ENCODE measurements at regions not wholly inside any gene's neighbourhood (a gene's known extent, or its start where the extent isn't known, plus 50 kb on each side); places are given as distances from the start of the nearest gene placed in this dataset.

- H3K4me1 Mint-ChIP-seq (ENCODE audit: low read depth, unreplicated experiment): no peaks in the 10 kb centered on the region
- CTCF ChIA-PET: no interaction called here
- no peak overlapping the region for H3K4me3 Mint-ChIP-seq (ENCODE audit: low read depth, unreplicated experiment)
- intact Hi-C loops (cut with micrococcal nuclease; ENCODE audit: unreplicated experiment): loop anchor here (10.0 kb wide), 1 partner anchor 1946 kb away; no protein-coding TSS in a partner anchor
- H3K9me3 Mint-ChIP-seq (ENCODE audit: low read depth, unreplicated experiment): no peaks in the 10 kb centered on the region
- BruUV-seq (replicated peaks): no TSS peak
- no peak overlapping the region for H3K27ac Mint-ChIP-seq (ENCODE audit: unreplicated experiment)
- no peaks in the 10 kb centered on the region for H3K27me3 Mint-ChIP-seq (ENCODE audit: unreplicated experiment)
- no peak for DNase-seq
- no peak for TF ChIP-seq CTCF (IDR thresholded peaks at IDR 0.05; ENCODE audit: unreplicated experiment)
- no peaks in the 10 kb centered on the region for H3K36me3 Mint-ChIP-seq (ENCODE audit: insufficient read depth, unreplicated experiment)
Measured at GRCh38 chr3:118811236-118811732, 223.4 kb downstream of the IGSF11 start.

GRCh38 chr3:118813472-118813871 lies 221.2 kb downstream of the IGSF11 start:
- TF ChIP-seq CTCF (IDR thresholded peaks at IDR 0.05; ENCODE audit: unreplicated experiment): no peak
- BruUV-seq (replicated peaks): no TSS peak
- Mint-ChIP-seq H3K4me3 (ENCODE audit: low read depth, unreplicated experiment) (no peak overlapping the region), H3K36me3 (ENCODE audit: insufficient read depth, unreplicated experiment) (no peaks in the 10 kb centered on the region), H3K27ac (ENCODE audit: unreplicated experiment) (no peak overlapping the region), H3K27me3 (ENCODE audit: unreplicated experiment) (no peaks in the 10 kb centered on the region), H3K9me3 (ENCODE audit: low read depth, unreplicated experiment) (no peaks in the 10 kb centered on the region), H3K4me1 (ENCODE audit: low read depth, unreplicated experiment) (no peaks in the 10 kb centered on the region)
- intact Hi-C loops (cut with micrococcal nuclease; ENCODE audit: unreplicated experiment): loop anchor here (10.0 kb wide), 1 partner anchor 1949 kb away; no protein-coding TSS in a partner anchor
- no peak for DNase-seq
- CTCF ChIA-PET: interaction anchor here (0.7 kb wide), 1 partner anchor 628 kb away, joined by 4 read pairs; no protein-coding TSS in a partner anchor

- Mint-ChIP-seq H3K4me3 (ENCODE audit: low read depth, unreplicated experiment) (no peak overlapping the region), H3K27me3 (ENCODE audit: unreplicated experiment) (no peaks in the 10 kb centered on the region), H3K36me3 (ENCODE audit: insufficient read depth, unreplicated experiment) (no peaks in the 10 kb centered on the region), H3K9me3 (ENCODE audit: low read depth, unreplicated experiment) (no peaks in the 10 kb centered on the region), H3K27ac (ENCODE audit: unreplicated experiment) (no peak overlapping the region), H3K4me1 (ENCODE audit: low read depth, unreplicated experiment) (no peaks in the 10 kb centered on the region)
- peak; percentile 73 for TF ChIP-seq CTCF (IDR thresholded peaks at IDR 0.05; ENCODE audit: unreplicated experiment)
- CTCF ChIA-PET: no interaction called here
- DNase-seq: peak; percentile 54
- intact Hi-C loops (cut with micrococcal nuclease; ENCODE audit: unreplicated experiment): loop anchor here (5.0 to 10.0 kb wide), 4 partner anchors 55 to 1953 kb away; no protein-coding TSS in a partner anchor
- BruUV-seq (replicated peaks): no TSS peak
Measured at GRCh38 chr3:118817748-118818165, 216.9 kb downstream of the IGSF11 start.

GRCh38 chr3:118818386-118818785 lies 216.3 kb downstream of the IGSF11 start:
- no peak overlapping the region for H3K27ac Mint-ChIP-seq (ENCODE audit: unreplicated experiment)
- H3K4me1 Mint-ChIP-seq (ENCODE audit: low read depth, unreplicated experiment): no peaks in the 10 kb centered on the region
- no peak overlapping the region for H3K4me3 Mint-ChIP-seq (ENCODE audit: low read depth, unreplicated experiment)
- no peaks in the 10 kb centered on the region for H3K36me3 Mint-ChIP-seq (ENCODE audit: insufficient read depth, unreplicated experiment)
- DNase-seq: peak; percentile 12
- intact Hi-C loops (cut with micrococcal nuclease; ENCODE audit: unreplicated experiment): loop anchor here (5.0 to 10.0 kb wide), 4 partner anchors 56 to 1954 kb away; no protein-coding TSS in a partner anchor
- no peaks in the 10 kb centered on the region for H3K27me3 Mint-ChIP-seq (ENCODE audit: unreplicated experiment)
- no peaks in the 10 kb centered on the region for H3K9me3 Mint-ChIP-seq (ENCODE audit: low read depth, unreplicated experiment)
- TF ChIP-seq CTCF (IDR thresholded peaks at IDR 0.05; ENCODE audit: unreplicated experiment): no peak
- BruUV-seq (replicated peaks): no TSS peak
- CTCF ChIA-PET: no interaction called here
